ENCODE measurements at regions not wholly inside any gene's neighbourhood (a gene's known extent, or its start where the extent isn't known, plus 50 kb on each side); places are given as distances from the start of the nearest gene placed in this dataset.

- H3F3A ChIP-seq (ENCODE audit: insufficient read depth), result no peaks in the 10 kb centered on the region
- H3K4me3 ChIP-seq (ENCODE audit: insufficient read depth, low read length, poor library complexity, severe bottlenecking), result no peak overlapping the region
- H3K9me2 ChIP-seq (replicated peaks; ENCODE audit: insufficient read depth, low read length), result no peaks in the 10 kb centered on the region
- no peaks in the 10 kb centered on the region for H3K36me3 ChIP-seq (ENCODE audit: low read length)
- TF ChIP-seq EZH2phosphoT487 (conservative IDR thresholded peaks at IDR 0.05; ENCODE audit: low read length) (no peak), CTCF (IDR thresholded peaks at IDR 0.05; ENCODE audit: insufficient read depth, low read length, poor library complexity, severe bottlenecking) (no peak)
- no peak overlapping the region for H3K4me2 ChIP-seq (ENCODE audit: low read depth, low read length, poor library complexity, severe bottlenecking)
- H3K9me3 ChIP-seq (ENCODE audit: insufficient read depth, low read length), result no peaks in the 10 kb centered on the region
- no peak overlapping the region for H2AFZ ChIP-seq (ENCODE audit: low read depth, low read length, severe bottlenecking)
- no peaks in the 10 kb centered on the region for H3K27me3 ChIP-seq (ENCODE audit: low read length)
- H3K9ac ChIP-seq (ENCODE audit: low read length), result no peak overlapping the region
- no peaks in the 10 kb centered on the region for H4K20me1 ChIP-seq (ENCODE audit: low read depth, low read length)
- no peak overlapping the region for H3K27ac ChIP-seq (ENCODE audit: low read depth, low read length)
- H3K79me2 ChIP-seq (ENCODE audit: insufficient read depth, low read length), result no peaks in the 10 kb centered on the region
Measured at GRCh38 chr13:74388626-74389025, 254.4 kb upstream of the KLF12 start.

GRCh38 chr13:74372511-74372910 is 238.3 kb upstream of the KLF12 start:
- Histone ChIP-seq H3K36me3 (ENCODE audit: low read length) (no peaks in the 10 kb centered on the region), H3K27me3 (ENCODE audit: low read length) (no peaks in the 10 kb centered on the region), H3K9me2 (replicated peaks; ENCODE audit: insufficient read depth, low read length) (no peaks in the 10 kb centered on the region)

GRCh38 chr13:74367193-74367592 is 233.0 kb upstream of the KLF12 start:
- Histone ChIP-seq H3K9me3 (ENCODE audit: insufficient read depth, low read length) (no peaks in the 10 kb centered on the region), H3K4me2 (ENCODE audit: low read depth, low read length, poor library complexity, severe bottlenecking) (no peak overlapping the region), H3K79me2 (ENCODE audit: insufficient read depth, low read length) (no peaks in the 10 kb centered on the region), H4K20me1 (ENCODE audit: low read depth, low read length) (no peaks in the 10 kb centered on the region), H3K27me3 (ENCODE audit: low read length) (no peaks in the 10 kb centered on the region), H3K9me2 (replicated peaks; ENCODE audit: insufficient read depth, low read length) (no peaks in the 10 kb centered on the region), H2AFZ (ENCODE audit: low read depth, low read length, severe bottlenecking) (no peak overlapping the region), H3K36me3 (ENCODE audit: low read length) (no peaks in the 10 kb centered on the region), H3K4me3 (ENCODE audit: insufficient read depth, low read length, poor library complexity, severe bottlenecking) (no peak overlapping the region), H3K27ac (ENCODE audit: low read depth, low read length) (no peak overlapping the region), H3K9ac (ENCODE audit: low read length) (no peak overlapping the region), H3F3A (ENCODE audit: insufficient read depth) (no peaks in the 10 kb centered on the region)
- TF ChIP-seq EZH2phosphoT487 (conservative IDR thresholded peaks at IDR 0.05; ENCODE audit: low read length) (no peak), CTCF (IDR thresholded peaks at IDR 0.05; ENCODE audit: insufficient read depth, low read length, poor library complexity, severe bottlenecking) (no peak)

More at GRCh38 chr13:74372511-74372910, 238.3 kb upstream of the KLF12 start:
- no peaks in the 10 kb centered on the region for H3F3A ChIP-seq (ENCODE audit: insufficient read depth)
- TF ChIP-seq EZH2phosphoT487 (conservative IDR thresholded peaks at IDR 0.05; ENCODE audit: low read length) (no peak), CTCF (IDR thresholded peaks at IDR 0.05; ENCODE audit: insufficient read depth, low read length, poor library complexity, severe bottlenecking) (no peak)
- H3K4me3 ChIP-seq (ENCODE audit: insufficient read depth, low read length, poor library complexity, severe bottlenecking), result no peak overlapping the region
- H3K27ac ChIP-seq (ENCODE audit: low read depth, low read length), result no peak overlapping the region
- no peaks in the 10 kb centered on the region for H3K9me3 ChIP-seq (ENCODE audit: insufficient read depth, low read length)
- H2AFZ ChIP-seq (ENCODE audit: low read depth, low read length, severe bottlenecking), result no peak overlapping the region
- no peaks in the 10 kb centered on the region for H3K79me2 ChIP-seq (ENCODE audit: insufficient read depth, low read length)
- no peak overlapping the region for H3K4me2 ChIP-seq (ENCODE audit: low read depth, low read length, poor library complexity, severe bottlenecking)
- no peak overlapping the region for H3K9ac ChIP-seq (ENCODE audit: low read length)
- no peaks in the 10 kb centered on the region for H4K20me1 ChIP-seq (ENCODE audit: low read depth, low read length)

Data from SU-DHL-6 (cell line).